HL-60 (cell line): ENCODE measurements at regions not wholly inside any gene's neighbourhood (a gene's known extent, or its start where the extent isn't known, plus 50 kb on each side); places are given as distances from the start of the nearest gene placed in this dataset.

Experiments
- DNase-seq, 2 experiments: peaks; one replicate each; pipeline ENCODE4 v3.0.0-alpha.2; 2010 to 2020; ENCODE audit warnings: low read depth in 1 of 2, low spot score in 1 of 2
- H3K27ac ChIP-seq: fragments of 250-450 bp; sonication (Bioruptor Pico); replicated peaks from 2 replicates; pipeline ENCODE4 v1.5.1; 2020; ENCODE audit warnings: mild to moderate bottlenecking, moderate library complexity
- H3K27me3 ChIP-seq: fragments of 250-450 bp; sonication (Bioruptor Pico); 2 replicates; pipeline ENCODE4 v1.5.1; 2021; ENCODE audit warnings: mild to moderate bottlenecking, moderate library complexity; ENCODE audit not compliant: insufficient read depth, poor library complexity, severe bottlenecking
- H3K4me3 ChIP-seq: replicated peaks from 2 replicates; pipeline ENCODE4 v1.5.1; 2011; ENCODE audit warnings: mild to moderate bottlenecking, control low read depth, low read length; ENCODE audit not compliant: insufficient read depth
- GABPA ChIP-seq: IDR thresholded peaks from 2 replicates; pipeline ENCODE4 v1.6.1; 2012; ENCODE audit warnings: low read depth
- POLR2AphosphoS5 ChIP-seq: IDR thresholded peaks from 2 replicates; pipeline ENCODE4 v1.6.1; 2012; ENCODE audit warnings: low read depth
- SPI1 ChIP-seq: IDR thresholded peaks from 2 replicates; pipeline ENCODE4 v1.6.1; 2012; ENCODE audit warnings: low read depth, mild to moderate bottlenecking, borderline replicate concordance
- TF ChIP-seq, protein P1 (sequence below): IDR thresholded peaks from one replicate; pipeline ENCODE4 v1.5.1; 2011; ENCODE audit warnings: low read length, control low read depth, inconsistent platforms; ENCODE audit not compliant: insufficient read depth
- TF ChIP-seq, protein P2 (sequence below): IDR thresholded peaks from 2 replicates; pipeline ENCODE4 v1.6.1; 2012; ENCODE audit warnings: low read depth; ENCODE audit not compliant: insufficient replicate concordance

DNA sequence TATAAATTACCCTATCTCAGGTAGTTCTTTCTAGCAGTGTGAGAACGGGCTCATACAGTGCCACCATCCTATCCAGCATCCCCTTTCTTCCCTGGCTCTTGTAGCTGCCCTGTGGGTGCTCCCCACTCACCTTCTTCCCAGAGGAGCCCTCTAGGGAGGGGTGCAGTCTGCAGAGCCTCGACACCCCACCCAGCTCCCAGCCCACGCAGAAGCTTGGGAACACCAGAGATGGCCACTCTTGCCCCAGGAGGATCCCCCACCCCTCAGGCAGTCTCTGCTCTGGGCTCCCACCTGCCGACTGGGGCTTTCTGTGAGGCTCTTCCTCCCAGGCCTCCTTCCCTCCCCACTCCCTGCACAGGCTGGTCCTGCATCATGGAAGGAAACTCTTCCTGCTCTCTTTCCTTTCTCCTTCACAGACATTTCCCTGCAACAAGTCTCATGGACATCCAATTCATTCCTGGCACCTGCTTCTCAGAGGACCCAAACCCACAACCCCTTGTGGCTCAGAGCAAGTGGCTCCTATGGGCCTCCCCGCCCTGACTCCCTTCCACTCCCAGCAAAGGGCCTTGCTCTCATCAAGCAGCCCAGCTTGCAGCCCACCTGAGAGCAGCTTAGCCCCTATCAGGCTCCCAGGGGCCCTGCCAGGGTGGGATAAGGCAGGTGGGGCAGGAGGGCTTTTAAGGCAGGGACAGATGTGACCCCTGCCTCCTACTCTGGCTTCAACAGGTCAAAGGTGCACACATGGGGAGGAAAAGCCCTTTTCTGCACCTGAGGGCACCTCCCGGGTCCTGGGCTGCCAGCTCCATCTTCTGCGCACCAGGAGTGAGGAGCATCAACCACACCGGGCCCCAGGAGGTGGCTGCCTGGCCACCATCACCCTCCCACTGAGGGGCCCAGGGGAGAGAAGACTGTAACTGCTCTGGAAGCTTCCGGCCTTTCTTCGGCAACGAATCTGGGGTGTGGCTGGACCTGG, 263.8 kb upstream of the TNRC6C start:
- no peak overlapping the region for H3K27ac ChIP-seq
- TF ChIP-seq GABPA (no peak), POLR2AphosphoS5 (no peak), SPI1 (no peak)
- TF ChIP-seq, protein P1, sequence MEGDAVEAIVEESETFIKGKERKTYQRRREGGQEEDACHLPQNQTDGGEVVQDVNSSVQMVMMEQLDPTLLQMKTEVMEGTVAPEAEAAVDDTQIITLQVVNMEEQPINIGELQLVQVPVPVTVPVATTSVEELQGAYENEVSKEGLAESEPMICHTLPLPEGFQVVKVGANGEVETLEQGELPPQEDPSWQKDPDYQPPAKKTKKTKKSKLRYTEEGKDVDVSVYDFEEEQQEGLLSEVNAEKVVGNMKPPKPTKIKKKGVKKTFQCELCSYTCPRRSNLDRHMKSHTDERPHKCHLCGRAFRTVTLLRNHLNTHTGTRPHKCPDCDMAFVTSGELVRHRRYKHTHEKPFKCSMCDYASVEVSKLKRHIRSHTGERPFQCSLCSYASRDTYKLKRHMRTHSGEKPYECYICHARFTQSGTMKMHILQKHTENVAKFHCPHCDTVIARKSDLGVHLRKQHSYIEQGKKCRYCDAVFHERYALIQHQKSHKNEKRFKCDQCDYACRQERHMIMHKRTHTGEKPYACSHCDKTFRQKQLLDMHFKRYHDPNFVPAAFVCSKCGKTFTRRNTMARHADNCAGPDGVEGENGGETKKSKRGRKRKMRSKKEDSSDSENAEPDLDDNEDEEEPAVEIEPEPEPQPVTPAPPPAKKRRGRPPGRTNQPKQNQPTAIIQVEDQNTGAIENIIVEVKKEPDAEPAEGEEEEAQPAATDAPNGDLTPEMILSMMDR = no peak
- TF ChIP-seq, protein P2, sequence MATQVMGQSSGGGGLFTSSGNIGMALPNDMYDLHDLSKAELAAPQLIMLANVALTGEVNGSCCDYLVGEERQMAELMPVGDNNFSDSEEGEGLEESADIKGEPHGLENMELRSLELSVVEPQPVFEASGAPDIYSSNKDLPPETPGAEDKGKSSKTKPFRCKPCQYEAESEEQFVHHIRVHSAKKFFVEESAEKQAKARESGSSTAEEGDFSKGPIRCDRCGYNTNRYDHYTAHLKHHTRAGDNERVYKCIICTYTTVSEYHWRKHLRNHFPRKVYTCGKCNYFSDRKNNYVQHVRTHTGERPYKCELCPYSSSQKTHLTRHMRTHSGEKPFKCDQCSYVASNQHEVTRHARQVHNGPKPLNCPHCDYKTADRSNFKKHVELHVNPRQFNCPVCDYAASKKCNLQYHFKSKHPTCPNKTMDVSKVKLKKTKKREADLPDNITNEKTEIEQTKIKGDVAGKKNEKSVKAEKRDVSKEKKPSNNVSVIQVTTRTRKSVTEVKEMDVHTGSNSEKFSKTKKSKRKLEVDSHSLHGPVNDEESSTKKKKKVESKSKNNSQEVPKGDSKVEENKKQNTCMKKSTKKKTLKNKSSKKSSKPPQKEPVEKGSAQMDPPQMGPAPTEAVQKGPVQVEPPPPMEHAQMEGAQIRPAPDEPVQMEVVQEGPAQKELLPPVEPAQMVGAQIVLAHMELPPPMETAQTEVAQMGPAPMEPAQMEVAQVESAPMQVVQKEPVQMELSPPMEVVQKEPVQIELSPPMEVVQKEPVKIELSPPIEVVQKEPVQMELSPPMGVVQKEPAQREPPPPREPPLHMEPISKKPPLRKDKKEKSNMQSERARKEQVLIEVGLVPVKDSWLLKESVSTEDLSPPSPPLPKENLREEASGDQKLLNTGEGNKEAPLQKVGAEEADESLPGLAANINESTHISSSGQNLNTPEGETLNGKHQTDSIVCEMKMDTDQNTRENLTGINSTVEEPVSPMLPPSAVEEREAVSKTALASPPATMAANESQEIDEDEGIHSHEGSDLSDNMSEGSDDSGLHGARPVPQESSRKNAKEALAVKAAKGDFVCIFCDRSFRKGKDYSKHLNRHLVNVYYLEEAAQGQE = no peak
- no peak for DNase-seq
- no peak overlapping the region for H3K4me3 ChIP-seq
- H3K27me3 ChIP-seq = peaks cover 38% of the 10 kb centered on the region

DNA sequence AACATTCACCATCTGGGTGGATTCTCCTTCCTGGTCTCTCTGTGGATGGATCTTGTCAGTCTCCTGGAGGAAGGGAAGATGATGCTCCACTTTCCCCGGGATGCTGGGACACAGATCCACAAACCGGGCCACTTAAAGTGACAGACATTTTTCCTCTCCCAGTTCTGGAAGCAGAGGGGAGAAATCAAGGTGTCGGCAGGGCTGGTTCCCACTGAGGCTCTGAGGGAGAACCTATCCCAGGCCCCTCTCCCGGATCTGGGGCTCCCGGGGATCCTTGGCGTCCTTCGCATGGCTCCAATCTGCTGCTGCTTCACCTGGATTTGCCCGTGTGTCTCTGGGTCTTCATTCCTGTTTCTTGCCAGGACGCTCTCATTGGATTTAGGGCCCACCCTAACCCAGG, 263.1 kb upstream of the TNRC6C start:
- Histone ChIP-seq H3K4me3 (no peak overlapping the region), H3K27ac (no peak overlapping the region), H3K27me3 (peaks cover 35% of the 10 kb centered on the region)

DNA sequence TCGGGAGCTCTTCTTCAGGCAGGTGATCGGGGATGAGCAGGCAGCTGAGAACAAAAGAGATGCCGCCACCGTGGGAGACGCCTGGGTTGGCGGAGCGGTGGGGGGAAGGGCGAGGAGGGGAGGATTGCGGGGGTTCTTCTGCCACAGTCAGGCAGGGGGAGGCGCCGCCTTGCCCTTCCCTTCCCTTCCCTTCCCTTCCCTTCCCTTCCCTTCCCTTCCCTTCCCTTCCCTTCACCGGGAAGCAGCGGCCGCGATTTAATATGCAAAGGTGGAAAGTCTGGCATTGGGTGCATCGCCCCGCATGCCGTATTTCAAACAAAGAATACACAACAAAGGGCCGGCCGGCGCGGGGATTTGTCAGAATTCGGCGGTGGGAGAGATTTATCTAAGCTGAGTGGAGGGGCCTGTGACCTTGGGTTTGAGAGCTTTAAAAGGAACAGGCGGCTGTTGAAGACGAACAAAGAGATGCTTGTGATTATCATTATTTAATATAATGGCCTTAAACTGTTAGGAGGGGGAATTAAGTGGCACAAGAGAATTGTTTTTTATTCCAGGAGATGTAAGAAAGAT, 262.3 kb upstream of the TNRC6C start:
- H3K27me3 ChIP-seq = peaks cover 29% of the 10 kb centered on the region
- no peak for DNase-seq

More for the DNA sequence above, 263.1 kb upstream of the TNRC6C start:
- no peak for DNase-seq
- TF ChIP-seq SPI1 (no peak), POLR2AphosphoS5 (no peak), GABPA (no peak)
- TF ChIP-seq, protein P2 = no peak

More for the DNA sequence above, 262.3 kb upstream of the TNRC6C start:
- no peak for TF ChIP-seq POLR2AphosphoS5
- TF ChIP-seq, protein P2 = no peak
- no peak for TF ChIP-seq SPI1
- no peak for TF ChIP-seq GABPA
- TF ChIP-seq, protein P1 = no peak
- Histone ChIP-seq H3K27ac (no peak overlapping the region), H3K4me3 (no peak overlapping the region)
